ENCODE measurements at regions not wholly inside any gene's neighbourhood (a gene's known extent, or its start where the extent isn't known, plus 50 kb on each side); places are given as distances from the start of the nearest gene placed in this dataset.

DNA sequence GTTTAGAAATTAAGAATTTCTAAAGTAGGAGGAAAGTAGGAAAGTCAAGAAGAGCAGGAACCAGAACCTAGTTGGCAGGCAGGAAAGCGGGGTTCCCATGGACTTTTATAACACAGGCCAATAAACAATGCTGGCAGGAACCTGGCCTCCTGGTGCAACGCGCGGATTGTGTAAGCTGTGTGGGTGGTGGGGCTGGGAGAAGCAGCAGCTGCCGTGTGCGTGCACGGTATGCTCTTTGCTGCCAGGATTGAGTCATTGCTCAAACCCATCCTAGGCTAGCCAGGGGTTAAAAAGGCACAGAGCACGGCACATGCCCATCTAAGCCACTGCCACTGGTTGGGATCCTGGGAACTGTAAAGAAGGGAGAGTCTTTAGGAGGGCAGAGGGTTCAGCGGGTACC lies 209.9 kb upstream of the RGMA start:
- H3K4me3 ChIP-seq (ENCODE audit: low read depth, low read length), result no peak overlapping the region
- DNase-seq (ENCODE audit: low read depth), result no peak
- TF ChIP-seq, protein P1, sequence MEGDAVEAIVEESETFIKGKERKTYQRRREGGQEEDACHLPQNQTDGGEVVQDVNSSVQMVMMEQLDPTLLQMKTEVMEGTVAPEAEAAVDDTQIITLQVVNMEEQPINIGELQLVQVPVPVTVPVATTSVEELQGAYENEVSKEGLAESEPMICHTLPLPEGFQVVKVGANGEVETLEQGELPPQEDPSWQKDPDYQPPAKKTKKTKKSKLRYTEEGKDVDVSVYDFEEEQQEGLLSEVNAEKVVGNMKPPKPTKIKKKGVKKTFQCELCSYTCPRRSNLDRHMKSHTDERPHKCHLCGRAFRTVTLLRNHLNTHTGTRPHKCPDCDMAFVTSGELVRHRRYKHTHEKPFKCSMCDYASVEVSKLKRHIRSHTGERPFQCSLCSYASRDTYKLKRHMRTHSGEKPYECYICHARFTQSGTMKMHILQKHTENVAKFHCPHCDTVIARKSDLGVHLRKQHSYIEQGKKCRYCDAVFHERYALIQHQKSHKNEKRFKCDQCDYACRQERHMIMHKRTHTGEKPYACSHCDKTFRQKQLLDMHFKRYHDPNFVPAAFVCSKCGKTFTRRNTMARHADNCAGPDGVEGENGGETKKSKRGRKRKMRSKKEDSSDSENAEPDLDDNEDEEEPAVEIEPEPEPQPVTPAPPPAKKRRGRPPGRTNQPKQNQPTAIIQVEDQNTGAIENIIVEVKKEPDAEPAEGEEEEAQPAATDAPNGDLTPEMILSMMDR (conservative IDR thresholded peaks at IDR 0.05; ENCODE audit: low read depth, low read length), result no peak

DNA sequence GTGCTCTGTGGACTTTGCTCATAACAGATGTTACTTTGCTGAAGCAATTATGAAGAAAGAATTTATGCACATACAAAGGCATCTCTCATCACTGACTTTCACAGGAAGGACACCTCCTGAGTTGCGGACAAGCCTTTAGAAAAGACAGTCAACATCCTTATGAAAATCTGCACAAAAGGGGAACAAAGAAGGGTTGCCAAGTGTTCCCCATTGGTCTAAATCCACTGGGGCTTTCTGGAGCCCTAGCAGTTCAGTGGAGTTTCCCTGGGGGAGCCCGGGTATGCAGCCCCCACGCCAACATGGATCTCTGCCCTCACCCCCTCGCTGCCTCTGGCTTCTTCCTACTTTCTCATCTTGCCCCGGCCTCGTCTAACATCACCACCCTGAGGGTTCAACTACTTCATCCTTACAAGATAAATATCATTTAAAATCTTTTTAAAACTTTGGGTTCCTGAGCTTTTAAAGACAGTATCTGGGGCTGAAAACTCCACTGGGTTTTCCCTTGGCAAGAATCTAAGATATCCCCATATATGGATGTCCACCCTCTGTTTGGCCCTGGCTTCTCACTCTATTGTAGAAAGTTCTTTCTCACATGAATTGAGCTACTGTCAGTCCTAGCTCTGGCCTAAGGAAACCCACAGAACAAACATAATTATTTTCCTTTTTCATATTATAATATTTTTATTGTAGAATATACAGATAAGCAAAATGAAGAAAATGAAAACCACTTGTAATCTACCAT lies 207.9 kb upstream of the RGMA start:
- DNase-seq (ENCODE audit: low read depth), result no peak
- no peak overlapping the region for H3K4me3 ChIP-seq (ENCODE audit: low read depth, low read length)
- TF ChIP-seq, protein P1 (conservative IDR thresholded peaks at IDR 0.05; ENCODE audit: low read depth, low read length), result no peak

DNA sequence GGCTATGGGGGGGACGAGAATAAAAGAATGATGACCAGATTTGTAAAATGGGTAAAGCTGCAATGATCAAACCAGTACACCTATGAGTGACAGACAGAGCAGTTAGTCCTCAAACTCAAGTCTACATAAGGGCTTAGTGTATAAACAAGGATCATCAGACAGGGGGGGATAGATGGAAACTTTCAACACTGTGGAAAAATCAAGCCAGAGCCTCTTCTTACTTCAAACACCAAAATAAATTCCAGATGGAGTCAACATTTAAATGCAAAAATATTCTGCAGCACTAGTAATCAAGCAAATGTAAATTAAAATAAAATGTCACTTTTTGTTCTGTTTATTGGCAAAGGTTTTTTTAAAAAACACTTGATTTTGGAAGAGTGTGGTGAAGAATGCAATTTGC lies 205.9 kb upstream of the RGMA start:
- H3K4me3 ChIP-seq (ENCODE audit: low read depth, low read length), result no peak overlapping the region
- DNase-seq (ENCODE audit: low read depth), result no peak
- TF ChIP-seq, protein P1 (conservative IDR thresholded peaks at IDR 0.05; ENCODE audit: low read depth, low read length), result no peak

DNA sequence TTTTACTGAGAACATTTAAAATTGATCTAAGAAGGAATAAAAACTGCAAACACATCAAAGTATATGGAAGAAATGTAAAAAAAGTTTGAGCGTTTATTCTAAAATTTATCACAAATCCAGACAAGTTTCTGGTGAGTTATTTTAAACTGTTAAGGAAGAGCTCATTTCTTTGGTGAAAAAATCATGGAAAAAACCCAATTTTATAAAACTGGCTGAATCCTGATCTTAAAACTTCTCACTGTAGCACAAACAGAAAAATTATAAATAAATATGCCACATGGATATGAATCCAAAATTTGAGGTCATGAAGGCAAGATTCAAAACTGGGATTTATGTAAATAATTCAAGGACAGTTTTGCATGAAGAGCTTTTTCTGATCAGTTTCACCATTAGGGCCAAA lies 205.1 kb upstream of the RGMA start:
- TF ChIP-seq, protein P1 (conservative IDR thresholded peaks at IDR 0.05; ENCODE audit: low read depth, low read length), result no peak

DNA sequence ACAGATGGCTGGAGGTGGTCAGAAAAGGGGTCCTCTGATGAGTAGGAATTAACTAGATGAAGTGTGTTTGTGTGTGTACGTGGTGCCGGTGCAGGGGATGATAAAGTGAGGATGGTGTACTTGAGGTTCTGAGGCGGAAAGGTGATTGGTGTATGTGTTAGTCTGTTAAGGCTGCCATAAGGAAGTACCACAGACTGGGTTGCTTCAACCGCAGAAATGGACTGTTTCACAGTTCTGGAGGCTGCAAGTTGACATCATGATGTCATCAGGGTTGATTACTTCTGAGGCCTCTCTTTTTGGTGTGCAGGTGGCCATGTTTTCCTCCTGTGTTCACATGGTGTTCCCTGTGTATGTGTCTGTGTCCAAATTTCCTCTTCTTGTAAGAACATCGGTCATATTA lies 202.4 kb upstream of the RGMA start:
- TF ChIP-seq, protein P1 (conservative IDR thresholded peaks at IDR 0.05; ENCODE audit: low read depth, low read length), result no peak
- no peak for DNase-seq (ENCODE audit: low read depth)
- no peak overlapping the region for H3K4me3 ChIP-seq (ENCODE audit: low read depth, low read length)

More for the DNA sequence above, 205.1 kb upstream of the RGMA start:
- no peak overlapping the region for H3K4me3 ChIP-seq (ENCODE audit: low read depth, low read length)
- no peak for DNase-seq (ENCODE audit: low read depth)

- H3K4me3 ChIP-seq (ENCODE audit: low read depth, low read length), result no peak overlapping the region
- DNase-seq (ENCODE audit: low read depth), result no peak
- TF ChIP-seq, protein P1 (conservative IDR thresholded peaks at IDR 0.05; ENCODE audit: low read depth, low read length), result no peak
Measured at GRCh38 chr15:93290618-93290946, 201.6 kb upstream of the RGMA start.

GRCh38 chr15:93289941-93290617 lies 201.1 kb upstream of the RGMA start:
- TF ChIP-seq, protein P1 (conservative IDR thresholded peaks at IDR 0.05; ENCODE audit: low read depth, low read length), result no peak
- no peak for DNase-seq (ENCODE audit: low read depth)
- H3K4me3 ChIP-seq (ENCODE audit: low read depth, low read length), result no peak overlapping the region

All from choroid plexus epithelial cell (primary cell).